H9 (cell line): ENCODE measurements at regions not wholly inside any gene's neighbourhood (a gene's known extent, or its start where the extent isn't known, plus 50 kb on each side); places are given as distances from the start of the nearest gene placed in this dataset.
A peak's percentile ranks its signal among the peaks of the same experiment; 100 is the strongest.
"Not testable (repeated sequence)": the region's sequence is repeated elsewhere in the genome, so short reads cannot be mapped to it uniquely, and the experiment has no call there.

Source experiments
- DNase-seq: peaks from one replicate; pipeline ENCODE4 v3.0.0-alpha.2; 2017
- H2AFZ ChIP-seq: one replicate; pipeline ENCODE4 v1.6.1; 2013; ENCODE audit warnings: mild to moderate bottlenecking, low read length, control low read depth, moderate library complexity
- H2AK5ac ChIP-seq: 2 replicates; pipeline ENCODE4 v1.6.1; 2013; ENCODE audit warnings: low read length, control low read depth, mixed read lengths; ENCODE audit not compliant: insufficient read length
- H2BK120ac ChIP-seq: one replicate; pipeline ENCODE4 v1.6.1; 2013; ENCODE audit warnings: low read depth, mild to moderate bottlenecking, low read length, control low read depth, inconsistent platforms; ENCODE audit not compliant: poor library complexity, severe bottlenecking
- H2BK12ac ChIP-seq: 2 replicates; pipeline ENCODE4 v1.6.1; 2013; ENCODE audit warnings: low read length, control low read depth, mixed read lengths, low read depth; ENCODE audit not compliant: insufficient read length
- H2BK15ac ChIP-seq: 2 replicates; pipeline ENCODE4 v1.6.1; 2013; ENCODE audit warnings: low read depth, low read length, control low read depth
- H2BK20ac ChIP-seq: one replicate; pipeline ENCODE4 v1.6.1; 2013; ENCODE audit warnings: low read depth, mild to moderate bottlenecking, low read length, control low read depth, inconsistent platforms; ENCODE audit not compliant: poor library complexity, severe bottlenecking
- H2BK5ac ChIP-seq: 2 replicates; pipeline ENCODE4 v1.6.1; 2013; ENCODE audit warnings: low read length, control low read depth, mixed read lengths; ENCODE audit not compliant: insufficient read length
- H3K14ac ChIP-seq: 2 replicates; pipeline ENCODE4 v1.6.1; 2013; ENCODE audit warnings: low read length, control low read depth; ENCODE audit not compliant: insufficient read depth
- H3K18ac ChIP-seq: 2 replicates; pipeline ENCODE4 v1.6.1; 2013; ENCODE audit warnings: low read depth, mild to moderate bottlenecking, mixed read lengths, low read length, control low read depth; ENCODE audit not compliant: insufficient read length
- H3K23ac ChIP-seq: 2 replicates; pipeline ENCODE4 v1.6.1; 2013; ENCODE audit warnings: low read length, control low read depth, mixed read lengths, low read depth; ENCODE audit not compliant: insufficient read length
- H3K23me2 ChIP-seq: 2 replicates; pipeline ENCODE4 v1.6.1; 2013; ENCODE audit warnings: low read depth, mild to moderate bottlenecking, mixed read lengths, low read length, control low read depth; ENCODE audit not compliant: insufficient read length, poor library complexity, severe bottlenecking
- H3K27ac ChIP-seq: 2 replicates; pipeline ENCODE4 v1.5.1; 2013; ENCODE audit warnings: low read length, control low read depth, mixed read lengths, low read depth; ENCODE audit not compliant: insufficient read length
- H3K27me3 ChIP-seq: 2 replicates; pipeline ENCODE4 v1.6.1; 2013; ENCODE audit warnings: low read length, control low read depth, inconsistent platforms; ENCODE audit not compliant: insufficient read depth
- H3K4ac ChIP-seq: 2 replicates; pipeline ENCODE4 v1.6.1; 2013; ENCODE audit warnings: low read depth, mild to moderate bottlenecking, control low read depth, inconsistent platforms, low read length, moderate library complexity
- H3K4me1 ChIP-seq: 2 replicates; pipeline ENCODE4 v1.6.1; 2013; ENCODE audit warnings: low read length, control low read depth, inconsistent platforms; ENCODE audit not compliant: insufficient read depth
- H3K4me2 ChIP-seq: 2 replicates; pipeline ENCODE4 v1.6.1; 2013; ENCODE audit warnings: low read length, control low read depth, mixed read lengths; ENCODE audit not compliant: insufficient read length, insufficient read depth
- H3K56ac ChIP-seq: 2 replicates; pipeline ENCODE4 v1.6.1; 2013; ENCODE audit warnings: low read depth, mild to moderate bottlenecking, mixed read lengths, low read length, control low read depth; ENCODE audit not compliant: insufficient read length
- H3K79me1 ChIP-seq: 2 replicates; pipeline ENCODE4 v1.6.1; 2013; ENCODE audit warnings: low read depth, mild to moderate bottlenecking, moderate library complexity, low read length, control low read depth, inconsistent platforms; ENCODE audit not compliant: insufficient read depth, poor library complexity, severe bottlenecking
- H3K79me2 ChIP-seq: 2 replicates; pipeline ENCODE4 v1.6.1; 2013; ENCODE audit warnings: low read length, control low read depth, inconsistent platforms; ENCODE audit not compliant: insufficient read depth
- H3K9ac ChIP-seq: 2 replicates; pipeline ENCODE4 v1.6.1; 2013; ENCODE audit warnings: low read length, control low read depth, mixed read lengths; ENCODE audit not compliant: insufficient read length; ENCODE audit errors: extremely low read depth
- H3K9me3 ChIP-seq: one replicate; pipeline ENCODE4 v1.6.1; 2013; ENCODE audit warnings: low read depth, low read length, inconsistent platforms; ENCODE audit not compliant: control insufficient read depth
- H3T11ph ChIP-seq: one replicate; pipeline ENCODE4 v1.6.1; 2013; ENCODE audit warnings: mild to moderate bottlenecking, low read length, control low read depth, inconsistent platforms
- H4K20me1 ChIP-seq: one replicate; pipeline ENCODE4 v1.6.1; 2013; ENCODE audit not compliant: control insufficient read depth, insufficient read length, insufficient read depth
- H4K5ac ChIP-seq: 2 replicates; pipeline ENCODE4 v1.6.1; 2013; ENCODE audit warnings: low read depth, mild to moderate bottlenecking, mixed read lengths, low read length, control low read depth; ENCODE audit not compliant: insufficient read length
- H4K8ac ChIP-seq: replicated peaks from 2 replicates; pipeline ENCODE4 v1.6.1; 2013; ENCODE audit warnings: low read length, control low read depth, mixed read lengths, low read depth; ENCODE audit not compliant: insufficient read length
- H4K91ac ChIP-seq: 2 replicates; pipeline ENCODE4 v1.6.1; 2013; ENCODE audit warnings: low read depth, mild to moderate bottlenecking, moderate library complexity, mixed read lengths, low read length, control low read depth; ENCODE audit not compliant: insufficient read length
- H3K27ac Mint-ChIP-seq, 3 experiments: 2 replicates in 2 of 3; 3 replicates in 1 of 3; pipeline ENCODE4 v1.8.0; 2020 to 2021; ENCODE audit warnings: mixed read lengths in 3 of 3, mild to moderate bottlenecking in 1 of 3, moderate library complexity in 1 of 3
- H3K27me3 Mint-ChIP-seq: 2 replicates; pipeline ENCODE4 v1.8.0; 2021; ENCODE audit warnings: low read depth, mild to moderate bottlenecking, moderate library complexity, mixed read lengths
- H3K36me3 Mint-ChIP-seq, 3 experiments: 2 replicates in 2 of 3; 3 replicates in 1 of 3; pipeline ENCODE4 v1.8.0; 2020 to 2021; ENCODE audit warnings: low read depth in 3 of 3, mixed read lengths in 3 of 3; ENCODE audit not compliant: insufficient read depth in 1 of 3
- H3K4me1 Mint-ChIP-seq, 2 experiments: 2 replicates each; pipeline ENCODE4 v1.8.0; 2020; ENCODE audit warnings: mixed read lengths in 2 of 2
- H3K4me3 Mint-ChIP-seq, 2 experiments: 2 replicates in 1 of 2; 3 replicates in 1 of 2; pipeline ENCODE4 v1.8.0; 2020 to 2021; ENCODE audit warnings: mild to moderate bottlenecking in 2 of 2, mixed read lengths in 2 of 2, moderate library complexity in 1 of 2
- H3K9me3 Mint-ChIP-seq, 2 experiments: 2 replicates in 1 of 2; 3 replicates in 1 of 2; pipeline ENCODE4 v1.8.0; 2020; ENCODE audit warnings: mild to moderate bottlenecking in 2 of 2, mixed read lengths in 2 of 2, moderate library complexity in 1 of 2
- WGBS: extraction: QIAGEN DNeasy Blood & Tissue Kit; methylation state at CpG from one replicate; pipeline ENCODE4 v1.1.7; 2013; ENCODE audit warnings: missing lambda C conversion rate, low lambda C conversion rate, mixed read lengths; ENCODE audit not compliant: insufficient read length; ENCODE audit errors: extremely low coverage; 5-methylcytosine and 5-hydroxymethylcytosine counted together
- TF ChIP-seq, protein P1 (sequence below): fragments of 200-600 bp; sonication (generic); conservative IDR thresholded peaks from 3 replicates; pipeline ENCODE4 v1.8.0; 2021; ENCODE audit warnings: antibody characterized with exemption, mild to moderate bottlenecking

DNA sequence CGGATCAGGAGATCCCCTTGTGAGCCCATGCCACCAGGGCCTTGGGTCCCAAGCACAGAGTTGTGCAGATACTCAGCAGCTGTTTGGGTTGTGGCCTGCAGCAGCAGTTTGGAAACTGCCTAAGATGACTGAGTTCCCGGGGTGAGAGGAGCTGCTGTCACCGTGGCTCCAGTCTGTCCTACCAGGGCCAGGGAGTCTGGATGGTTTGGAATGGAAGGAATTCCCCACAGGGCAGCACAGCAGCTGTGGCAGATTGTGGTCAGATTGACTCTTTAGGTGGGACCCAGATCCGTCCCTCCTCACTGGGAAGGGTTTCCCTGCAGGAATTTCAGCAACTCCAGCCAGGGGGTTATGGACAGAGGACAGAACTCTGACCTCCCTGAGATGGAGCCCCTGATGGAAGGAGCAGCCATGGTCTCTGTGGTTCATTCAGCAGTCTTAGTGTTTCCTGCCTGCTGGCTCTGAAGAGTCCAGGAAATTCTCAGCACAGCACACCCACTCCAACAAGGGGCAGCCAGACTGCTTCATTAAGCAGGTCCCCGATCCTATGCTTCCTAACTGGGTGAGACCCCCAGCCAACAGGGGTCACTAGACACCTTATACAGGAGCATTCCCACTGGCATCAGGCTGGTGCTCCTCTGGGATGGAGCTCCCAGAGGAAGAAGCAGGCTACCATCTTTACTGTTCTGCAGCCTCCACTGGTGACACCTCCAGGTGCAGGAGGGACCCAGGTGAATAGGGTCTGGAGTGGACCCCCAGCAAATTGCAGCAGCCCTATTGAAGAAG, 51.5 kb upstream of the TNFSF4 start:
- H3K23me2 ChIP-seq: no peaks in the 10 kb centered on the region
- H3K18ac ChIP-seq: no peak overlapping the region
- no peaks in the 10 kb centered on the region for H3K9me3 ChIP-seq
- no peak overlapping the region for H4K91ac ChIP-seq
- Mint-ChIP-seq H3K9me3 (peaks cover 6% of the 10 kb centered on the region in 2 experiments; a peak in 4 of 5 replicates), H3K4me3 (no peak overlapping the region), H3K36me3 (no peaks in the 10 kb centered on the region; a peak in 1 of 7 replicates), H3K4me1 (no peaks in the 10 kb centered on the region), H3K27ac (no peak overlapping the region), H3K27me3 (no peaks in the 10 kb centered on the region)
- no peak overlapping the region for H3K14ac ChIP-seq
- no peak overlapping the region for H2AK5ac ChIP-seq
- peak; percentile 29 for DNase-seq
- no peaks in the 10 kb centered on the region for H4K20me1 ChIP-seq
- H3K9ac ChIP-seq: no peak overlapping the region
- H2AFZ ChIP-seq: no peak overlapping the region
- WGBS: no CpG with 5 or more reads among the region's 5 CpGs
- H2BK20ac ChIP-seq: no peak overlapping the region
- H3K27ac ChIP-seq: no peak overlapping the region
- no peaks in the 10 kb centered on the region for H3K4me1 ChIP-seq
- no peak overlapping the region for H2BK15ac ChIP-seq
- H3K79me1 ChIP-seq: no peaks in the 10 kb centered on the region
- H2BK5ac ChIP-seq: no peak overlapping the region
- no peak overlapping the region for H3K4me2 ChIP-seq
- H3K4ac ChIP-seq: no peak overlapping the region
- TF ChIP-seq, protein P1, sequence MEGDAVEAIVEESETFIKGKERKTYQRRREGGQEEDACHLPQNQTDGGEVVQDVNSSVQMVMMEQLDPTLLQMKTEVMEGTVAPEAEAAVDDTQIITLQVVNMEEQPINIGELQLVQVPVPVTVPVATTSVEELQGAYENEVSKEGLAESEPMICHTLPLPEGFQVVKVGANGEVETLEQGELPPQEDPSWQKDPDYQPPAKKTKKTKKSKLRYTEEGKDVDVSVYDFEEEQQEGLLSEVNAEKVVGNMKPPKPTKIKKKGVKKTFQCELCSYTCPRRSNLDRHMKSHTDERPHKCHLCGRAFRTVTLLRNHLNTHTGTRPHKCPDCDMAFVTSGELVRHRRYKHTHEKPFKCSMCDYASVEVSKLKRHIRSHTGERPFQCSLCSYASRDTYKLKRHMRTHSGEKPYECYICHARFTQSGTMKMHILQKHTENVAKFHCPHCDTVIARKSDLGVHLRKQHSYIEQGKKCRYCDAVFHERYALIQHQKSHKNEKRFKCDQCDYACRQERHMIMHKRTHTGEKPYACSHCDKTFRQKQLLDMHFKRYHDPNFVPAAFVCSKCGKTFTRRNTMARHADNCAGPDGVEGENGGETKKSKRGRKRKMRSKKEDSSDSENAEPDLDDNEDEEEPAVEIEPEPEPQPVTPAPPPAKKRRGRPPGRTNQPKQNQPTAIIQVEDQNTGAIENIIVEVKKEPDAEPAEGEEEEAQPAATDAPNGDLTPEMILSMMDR: peak; percentile 18; the same call in 1 of the 3 replicates
- H4K8ac ChIP-seq: no peak overlapping the region
- no peak overlapping the region for H2BK12ac ChIP-seq
- H3K56ac ChIP-seq: no peak overlapping the region
- no peak overlapping the region for H3T11ph ChIP-seq
- H3K27me3 ChIP-seq: no peaks in the 10 kb centered on the region
- H4K5ac ChIP-seq: no peak overlapping the region
- no peak overlapping the region for H3K23ac ChIP-seq
- H2BK120ac ChIP-seq: no peak overlapping the region
- no peaks in the 10 kb centered on the region for H3K79me2 ChIP-seq

- not testable (repeated sequence) for H3K4me3 Mint-ChIP-seq, H2BK12ac ChIP-seq, H3K4me2 ChIP-seq, H4K5ac ChIP-seq, H3K23me2 ChIP-seq, H2BK20ac ChIP-seq, H3K14ac ChIP-seq, H3K36me3 Mint-ChIP-seq, H3K23ac ChIP-seq, H3K9ac ChIP-seq, H4K91ac ChIP-seq, H3K27ac ChIP-seq, H3K27me3 Mint-ChIP-seq, H4K20me1 ChIP-seq, H3K27ac Mint-ChIP-seq, H3K4ac ChIP-seq, H3K4me1 Mint-ChIP-seq, H3K9me3 Mint-ChIP-seq, H3T11ph ChIP-seq, H3K79me1 ChIP-seq, H2BK5ac ChIP-seq, H3K79me2 ChIP-seq, H2BK15ac ChIP-seq, H3K9me3 ChIP-seq, H4K8ac ChIP-seq, H3K27me3 ChIP-seq, H2BK120ac ChIP-seq, H2AK5ac ChIP-seq, H2AFZ ChIP-seq, H3K4me1 ChIP-seq, H3K18ac ChIP-seq, H3K56ac ChIP-seq, DNase-seq
- WGBS: no CpG with 5 or more reads among the region's 1 CpG
Observed at GRCh38 chr1:173260329-173260728, 53.2 kb upstream of the TNFSF4 start.
